ENCODE measurements at regions not wholly inside any gene's neighbourhood (a gene's known extent, or its start where the extent isn't known, plus 50 kb on each side); places are given as distances from the start of the nearest gene placed in this dataset.

- no peak overlapping the region for H3K27ac ChIP-seq (ENCODE audit: low read length)
- no peaks in the 10 kb centered on the region for H3K9me2 ChIP-seq (ENCODE audit: insufficient read depth, low read length)
- no peaks in the 10 kb centered on the region for H3F3A ChIP-seq (ENCODE audit: insufficient read depth, low read length, poor library complexity, severe bottlenecking)
- H3K79me2 ChIP-seq (replicated peaks; ENCODE audit: insufficient read depth, low read length): no peaks in the 10 kb centered on the region
- no peaks in the 10 kb centered on the region for H4K20me1 ChIP-seq (ENCODE audit: insufficient read depth)
- H3K4me2 ChIP-seq (ENCODE audit: low read length): no peak overlapping the region
- H3K36me3 ChIP-seq (ENCODE audit: insufficient read depth, low read length): no peaks in the 10 kb centered on the region
- no peak overlapping the region for H3K9ac ChIP-seq (ENCODE audit: low read length)
- H2AFZ ChIP-seq (ENCODE audit: low read depth, low read length): no peak overlapping the region
- no peaks in the 10 kb centered on the region for H3K9me3 ChIP-seq (ENCODE audit: low read length)
- H3K4me3 ChIP-seq (ENCODE audit: low read length): no peak overlapping the region
- TF ChIP-seq TAF1 (IDR thresholded peaks at IDR 0.05; ENCODE audit: low read depth) (no peak), EZH2 (IDR thresholded peaks at IDR 0.05; ENCODE audit: borderline replicate concordance, insufficient read depth, low read length, poor library complexity, severe bottlenecking) (no peak), MXI1 (conservative IDR thresholded peaks at IDR 0.05; ENCODE audit: poor library complexity, severe bottlenecking) (no peak)
- no peaks in the 10 kb centered on the region for H3K27me3 ChIP-seq (ENCODE audit: insufficient read depth, low read depth, low read length)
These were observed 271.5 kb upstream of the C1orf87 start for GRCh38 chr1:60345049-60345448.

GRCh38 chr1:60343736-60344135 is 270.2 kb upstream of the C1orf87 start:
- Histone ChIP-seq H3K9me2 (ENCODE audit: insufficient read depth, low read length) (no peaks in the 10 kb centered on the region), H3F3A (ENCODE audit: insufficient read depth, low read length, poor library complexity, severe bottlenecking) (no peaks in the 10 kb centered on the region), H3K4me3 (ENCODE audit: low read length) (no peak overlapping the region), H3K36me3 (ENCODE audit: insufficient read depth, low read length) (no peaks in the 10 kb centered on the region), H2AFZ (ENCODE audit: low read depth, low read length) (no peak overlapping the region), H3K79me2 (replicated peaks; ENCODE audit: insufficient read depth, low read length) (no peaks in the 10 kb centered on the region), H3K9me3 (ENCODE audit: low read length) (no peaks in the 10 kb centered on the region), H3K9ac (ENCODE audit: low read length) (no peak overlapping the region), H3K4me2 (ENCODE audit: low read length) (no peak overlapping the region), H3K27ac (ENCODE audit: low read length) (no peak overlapping the region), H4K20me1 (ENCODE audit: insufficient read depth) (no peaks in the 10 kb centered on the region), H3K27me3 (ENCODE audit: insufficient read depth, low read depth, low read length) (no peaks in the 10 kb centered on the region)
- no peak for TF ChIP-seq REST (IDR thresholded peaks at IDR 0.05; ENCODE audit: borderline replicate concordance)
- no peak for TF ChIP-seq MXI1 (conservative IDR thresholded peaks at IDR 0.05; ENCODE audit: poor library complexity, severe bottlenecking)
- TF ChIP-seq EZH2 (IDR thresholded peaks at IDR 0.05; ENCODE audit: borderline replicate concordance, insufficient read depth, low read length, poor library complexity, severe bottlenecking): no peak
- TF ChIP-seq RAD21 (conservative IDR thresholded peaks at IDR 0.05): no peak
- no peak for TF ChIP-seq POLR2AphosphoS5 (IDR thresholded peaks at IDR 0.05)
- no peak for TF ChIP-seq CTCF (IDR thresholded peaks at IDR 0.05; ENCODE audit: poor library complexity, severe bottlenecking)
- no peak for TF ChIP-seq EP300 (conservative IDR thresholded peaks at IDR 0.05; ENCODE audit: poor library complexity, severe bottlenecking)
- no peak for TF ChIP-seq TAF1 (IDR thresholded peaks at IDR 0.05; ENCODE audit: low read depth)
- TF ChIP-seq SMC3 (conservative IDR thresholded peaks at IDR 0.05; ENCODE audit: poor library complexity): no peak

- Histone ChIP-seq H3F3A (ENCODE audit: insufficient read depth, low read length, poor library complexity, severe bottlenecking) (no peaks in the 10 kb centered on the region), H3K79me2 (replicated peaks; ENCODE audit: insufficient read depth, low read length) (no peaks in the 10 kb centered on the region), H2AFZ (ENCODE audit: low read depth, low read length) (no peak overlapping the region), H3K9me3 (ENCODE audit: low read length) (no peaks in the 10 kb centered on the region), H3K27me3 (ENCODE audit: insufficient read depth, low read depth, low read length) (no peaks in the 10 kb centered on the region), H3K36me3 (ENCODE audit: insufficient read depth, low read length) (no peaks in the 10 kb centered on the region), H3K4me3 (ENCODE audit: low read length) (no peak overlapping the region), H4K20me1 (ENCODE audit: insufficient read depth) (no peaks in the 10 kb centered on the region), H3K9ac (ENCODE audit: low read length) (no peak overlapping the region), H3K9me2 (ENCODE audit: insufficient read depth, low read length) (no peaks in the 10 kb centered on the region), H3K27ac (ENCODE audit: low read length) (no peak overlapping the region), H3K4me2 (ENCODE audit: low read length) (no peak overlapping the region)
- TF ChIP-seq RAD21 (conservative IDR thresholded peaks at IDR 0.05): no peak
- no peak for TF ChIP-seq REST (IDR thresholded peaks at IDR 0.05; ENCODE audit: borderline replicate concordance)
- TF ChIP-seq EZH2 (IDR thresholded peaks at IDR 0.05; ENCODE audit: borderline replicate concordance, insufficient read depth, low read length, poor library complexity, severe bottlenecking): no peak
- TF ChIP-seq MXI1 (conservative IDR thresholded peaks at IDR 0.05; ENCODE audit: poor library complexity, severe bottlenecking): no peak
- TF ChIP-seq POLR2AphosphoS5 (IDR thresholded peaks at IDR 0.05): no peak
These were observed 269.0 kb upstream of the C1orf87 start for GRCh38 chr1:60342569-60342968.
